GM23248 (cell line): ENCODE measurements at regions not wholly inside any gene's neighbourhood (a gene's known extent, or its start where the extent isn't known, plus 50 kb on each side); places are given as distances from the start of the nearest gene placed in this dataset.

ENCODE experiments used
- EZH2 ChIP-seq: fragments of 200-600 bp; sonication (generic); IDR thresholded peaks from 2 replicates; pipeline ENCODE4 v1.6.1; 2018; ENCODE audit warnings: antibody characterized with exemption, mild to moderate bottlenecking; ENCODE audit not compliant: insufficient read depth, poor library complexity, severe bottlenecking
- EZH2phosphoT487 ChIP-seq: fragments of 200-600 bp; sonication (generic); IDR thresholded peaks from 2 replicates; pipeline ENCODE4 v1.6.1; 2018; ENCODE audit warnings: antibody characterized with exemption, moderate library complexity, mild to moderate bottlenecking, low read depth; ENCODE audit not compliant: insufficient read depth

DNA sequence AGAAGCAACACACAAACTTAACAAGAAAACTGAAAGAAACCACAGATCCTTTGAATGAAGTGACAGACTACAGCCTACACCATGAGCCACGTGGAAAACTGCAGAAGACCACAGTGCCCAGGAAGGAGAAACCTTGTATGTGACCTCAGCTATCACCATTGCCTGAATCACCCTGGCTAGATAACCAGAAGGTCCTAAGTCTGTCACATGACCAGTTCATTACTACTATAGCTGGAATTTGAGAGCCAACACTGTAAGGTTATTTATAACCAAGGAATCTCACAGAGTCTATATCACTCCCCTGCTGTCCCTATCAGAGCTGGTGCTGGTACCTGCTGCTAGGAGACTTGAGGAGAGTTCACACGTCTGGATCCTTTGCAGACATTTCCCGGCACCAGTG is 90.3 kb upstream of the FBXL17 start:
- TF ChIP-seq EZH2 (no peak), EZH2phosphoT487 (no peak)
